Caco-2 (cell line): ENCODE measurements at regions not wholly inside any gene's neighbourhood (a gene's known extent, or its start where the extent isn't known, plus 50 kb on each side); places are given as distances from the start of the nearest gene placed in this dataset.

ENCODE experiments used
- BruUV-seq: library from RNA; stranded (reverse); fragments of 400-500 nt; replicated peaks from 2 replicates; lab custom pipeline; 2021; lab: Mats Ljungman, UMichigan
- CTCF ChIA-PET: fragments of 300-600 bp; sonication (Branson Sonifier 250); formaldehyde crosslinking; loops from one replicate; lab custom pipeline; 2022; ENCODE audit warnings: antibody characterized with exemption; lab: Charles Lee
- POLR2A ChIA-PET: fragments of 300-600 bp; sonication (Branson Sonifier 250); formaldehyde crosslinking; loops from one replicate; lab custom pipeline; 2022; ENCODE audit warnings: antibody characterized with exemption; lab: Charles Lee
- DNase-seq, 2 experiments: peaks; one replicate each; pipeline versions ENCODE4 v3.0.0 to v3.0.0-alpha.2; 2020 to 2022
- H3K27me3 ChIP-seq: replicated peaks from 2 replicates; pipeline ENCODE4 v1.6.0; 2011; ENCODE audit warnings: low read length; ENCODE audit not compliant: control insufficient read depth, insufficient read depth
- H3K36me3 ChIP-seq: 2 replicates; pipeline ENCODE4 v1.5.1; 2011; ENCODE audit warnings: low read length; ENCODE audit not compliant: control insufficient read depth, insufficient read depth
- H3K4me1 ChIP-seq: fragments of 250-450 bp; sonication (Bioruptor Pico); 2 replicates; pipeline ENCODE4 v1.5.1; 2020; ENCODE audit warnings: mild to moderate bottlenecking
- H3K4me3 ChIP-seq: 2 replicates; pipeline ENCODE4 v1.5.1; 2011; ENCODE audit warnings: low read depth, mild to moderate bottlenecking, control low read depth, low read length
- H3K9me3 ChIP-seq: fragments of 250-450 bp; sonication (Bioruptor Pico); 2 replicates; pipeline ENCODE4 v1.5.1; 2020; ENCODE audit warnings: mild to moderate bottlenecking, moderate library complexity
- H3K27ac Mint-ChIP-seq: one replicate; pipeline ENCODE4 v1.8.0; 2022; ENCODE audit warnings: mixed read lengths; ENCODE audit not compliant: unreplicated experiment
- H3K27me3 Mint-ChIP-seq: one replicate; pipeline ENCODE4 v1.8.0; 2022; ENCODE audit warnings: mixed read lengths; ENCODE audit not compliant: insufficient read depth, unreplicated experiment
- H3K36me3 Mint-ChIP-seq: one replicate; pipeline ENCODE4 v1.8.0; 2022; ENCODE audit warnings: mild to moderate bottlenecking, mixed read lengths; ENCODE audit not compliant: insufficient read depth, unreplicated experiment
- H3K4me1 Mint-ChIP-seq: one replicate; pipeline ENCODE4 v1.8.0; 2022; ENCODE audit warnings: low read depth, mixed read lengths; ENCODE audit not compliant: unreplicated experiment
- H3K4me3 Mint-ChIP-seq: one replicate; pipeline ENCODE4 v1.8.0; 2022; ENCODE audit warnings: mild to moderate bottlenecking, moderate library complexity, mixed read lengths; ENCODE audit not compliant: unreplicated experiment
- H3K9me3 Mint-ChIP-seq: one replicate; pipeline ENCODE4 v1.8.0; 2022; ENCODE audit warnings: mixed read lengths; ENCODE audit not compliant: unreplicated experiment
- intact Hi-C: fragments of 100-400 bp; cut with micrococcal nuclease; formaldehyde crosslinking; loops from one replicate; pipeline ENCODE4 v1.10.0; 2022; ENCODE audit not compliant: unreplicated experiment
- TF ChIP-seq, protein P1 (sequence below), 2 experiments: fragments of 200-600 bp in 1 of 2; IDR thresholded peaks; 1 replicate in 1 of 2; 2 replicates in 1 of 2; pipeline versions ENCODE4 v1.5.1 to v1.8.0; 2011 to 2022; ENCODE audit warnings: antibody characterized with exemption in 1 of 2, control low read depth in 1 of 2, inconsistent platforms in 1 of 2, low read depth in 1 of 2, low read length in 1 of 2, mild to moderate bottlenecking in 1 of 2, moderate library complexity in 1 of 2; ENCODE audit not compliant: insufficient read depth in 1 of 2, severe bottlenecking in 1 of 2, unreplicated experiment in 1 of 2

DNA sequence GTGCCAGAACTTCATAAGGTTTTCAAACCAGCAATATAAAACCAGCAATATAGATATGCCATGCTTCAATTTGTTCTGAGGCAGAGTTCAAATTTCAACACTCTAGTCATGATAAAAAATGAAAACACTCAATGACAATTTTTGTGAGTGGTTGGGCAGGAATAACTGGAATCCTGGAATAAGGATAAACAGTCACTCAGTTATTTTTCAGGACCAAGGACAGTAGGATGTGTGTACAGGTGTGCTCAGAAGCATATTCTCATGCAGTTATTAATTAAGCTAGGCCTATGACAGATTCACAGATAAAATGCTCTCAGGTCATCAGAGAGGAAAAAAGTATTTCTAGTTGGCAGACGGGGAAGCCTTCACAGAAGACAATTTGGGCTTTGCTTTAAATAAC is 117.3 kb upstream of the PPP2R2B start:
- intact Hi-C loops, result no loop called here
- no peak overlapping the region for H3K27ac Mint-ChIP-seq
- no peaks in the 10 kb centered on the region for H3K36me3 ChIP-seq
- no peaks in the 10 kb centered on the region for H3K36me3 Mint-ChIP-seq
- peaks cover 3% of the 10 kb centered on the region for H3K9me3 Mint-ChIP-seq
- no peak overlapping the region for H3K4me3 ChIP-seq
- no peak overlapping the region for H3K4me3 Mint-ChIP-seq
- H3K9me3 ChIP-seq, result no peaks in the 10 kb centered on the region
- peaks cover 7% of the 10 kb centered on the region for H3K4me1 Mint-ChIP-seq
- peaks cover 10% of the 10 kb centered on the region; the same call in 1 of the 2 replicates for H3K4me1 ChIP-seq
- CTCF ChIA-PET, result interaction anchor here (1.0 kb wide), 1 partner anchor 193 kb away, joined by 4 read pairs; no protein-coding TSS in a partner anchor
- BruUV-seq, result no TSS peak
- H3K27me3 Mint-ChIP-seq, result no peaks in the 10 kb centered on the region
- TF ChIP-seq, protein P1, sequence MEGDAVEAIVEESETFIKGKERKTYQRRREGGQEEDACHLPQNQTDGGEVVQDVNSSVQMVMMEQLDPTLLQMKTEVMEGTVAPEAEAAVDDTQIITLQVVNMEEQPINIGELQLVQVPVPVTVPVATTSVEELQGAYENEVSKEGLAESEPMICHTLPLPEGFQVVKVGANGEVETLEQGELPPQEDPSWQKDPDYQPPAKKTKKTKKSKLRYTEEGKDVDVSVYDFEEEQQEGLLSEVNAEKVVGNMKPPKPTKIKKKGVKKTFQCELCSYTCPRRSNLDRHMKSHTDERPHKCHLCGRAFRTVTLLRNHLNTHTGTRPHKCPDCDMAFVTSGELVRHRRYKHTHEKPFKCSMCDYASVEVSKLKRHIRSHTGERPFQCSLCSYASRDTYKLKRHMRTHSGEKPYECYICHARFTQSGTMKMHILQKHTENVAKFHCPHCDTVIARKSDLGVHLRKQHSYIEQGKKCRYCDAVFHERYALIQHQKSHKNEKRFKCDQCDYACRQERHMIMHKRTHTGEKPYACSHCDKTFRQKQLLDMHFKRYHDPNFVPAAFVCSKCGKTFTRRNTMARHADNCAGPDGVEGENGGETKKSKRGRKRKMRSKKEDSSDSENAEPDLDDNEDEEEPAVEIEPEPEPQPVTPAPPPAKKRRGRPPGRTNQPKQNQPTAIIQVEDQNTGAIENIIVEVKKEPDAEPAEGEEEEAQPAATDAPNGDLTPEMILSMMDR (IDR thresholded peaks at IDR 0.05; ENCODE audit: insufficient read depth in 1 of 2, low read depth in 1 of 2, low read length in 1 of 2, severe bottlenecking in 1 of 2, unreplicated experiment in 1 of 2), result no peak
- POLR2A ChIA-PET, result no interaction called here
- DNase-seq, result peak in 1 of 2 experiments; percentile 50
- no peaks in the 10 kb centered on the region for H3K27me3 ChIP-seq

DNA sequence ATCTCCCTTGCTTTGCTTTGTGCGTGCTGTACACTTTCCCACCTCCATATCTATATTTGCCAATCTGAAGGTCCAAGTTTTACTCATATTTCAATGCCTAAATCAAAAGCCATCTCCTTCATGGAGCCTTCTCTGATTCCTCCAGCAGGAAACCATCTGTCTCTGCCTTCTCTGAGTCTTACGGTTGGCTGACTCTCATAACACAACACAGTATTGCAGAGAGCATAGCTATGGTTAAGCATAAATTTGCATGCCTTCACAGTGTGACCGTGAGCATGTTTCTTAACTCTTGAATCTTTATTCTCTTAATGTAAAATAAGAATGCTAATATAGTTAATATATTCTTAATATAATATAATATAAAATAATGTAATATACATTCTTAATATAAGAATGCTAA is 136.8 kb upstream of the PPP2R2B start:
- CTCF ChIA-PET, result no interaction called here
- no peak for DNase-seq
- POLR2A ChIA-PET, result no interaction called here
- Mint-ChIP-seq H3K36me3 (no peaks in the 10 kb centered on the region), H3K27me3 (no peaks in the 10 kb centered on the region), H3K27ac (no peak overlapping the region), H3K4me3 (no peak overlapping the region), H3K9me3 (no peaks in the 10 kb centered on the region), H3K4me1 (peaks cover 5% of the 10 kb centered on the region)
- Histone ChIP-seq H3K36me3 (no peaks in the 10 kb centered on the region), H3K27me3 (no peaks in the 10 kb centered on the region), H3K4me1 (peaks cover 7% of the 10 kb centered on the region), H3K4me3 (no peak overlapping the region), H3K9me3 (no peaks in the 10 kb centered on the region)
- TF ChIP-seq, protein P1 (IDR thresholded peaks at IDR 0.05; ENCODE audit: insufficient read depth in 1 of 2, low read depth in 1 of 2, low read length in 1 of 2, severe bottlenecking in 1 of 2, unreplicated experiment in 1 of 2), result no peak
- intact Hi-C loops, result no loop called here
- no TSS peak for BruUV-seq

DNA sequence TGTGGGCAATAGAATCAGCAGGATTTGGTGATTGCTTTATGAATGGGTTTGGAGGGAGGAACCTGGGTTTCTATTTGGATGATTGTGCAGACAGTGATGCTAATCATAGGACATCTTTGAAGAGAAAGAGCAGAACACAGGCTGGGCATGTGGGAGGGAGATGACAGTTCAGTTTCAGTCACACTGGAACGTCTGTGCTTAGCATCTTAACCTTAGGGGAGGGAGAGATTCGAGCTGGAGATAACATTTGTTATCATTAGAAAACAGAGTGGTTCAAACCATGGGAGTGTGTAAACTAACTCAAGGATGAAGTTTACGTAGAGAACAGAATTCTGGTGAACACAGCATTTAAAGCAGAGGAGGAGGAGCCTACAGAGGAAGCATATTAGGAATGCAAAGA is 138.6 kb upstream of the PPP2R2B start:
- no peak for DNase-seq
- BruUV-seq, result no TSS peak
- no peaks in the 10 kb centered on the region for H3K9me3 Mint-ChIP-seq
- Histone ChIP-seq H3K4me1 (peaks cover 11% of the 10 kb centered on the region), H3K9me3 (no peaks in the 10 kb centered on the region), H3K4me3 (no peak overlapping the region), H3K36me3 (no peaks in the 10 kb centered on the region), H3K27me3 (no peaks in the 10 kb centered on the region)
- H3K36me3 Mint-ChIP-seq, result no peaks in the 10 kb centered on the region
- ChIA-PET CTCF (no interaction called here), POLR2A (no interaction called here)
- TF ChIP-seq, protein P1 (IDR thresholded peaks at IDR 0.05; ENCODE audit: insufficient read depth in 1 of 2, low read depth in 1 of 2, low read length in 1 of 2, severe bottlenecking in 1 of 2, unreplicated experiment in 1 of 2), result no peak
- H3K4me3 Mint-ChIP-seq, result no peak overlapping the region
- intact Hi-C loops, result no loop called here
- H3K27me3 Mint-ChIP-seq, result no peaks in the 10 kb centered on the region
- H3K4me1 Mint-ChIP-seq, result peaks cover 7% of the 10 kb centered on the region
- no peak overlapping the region for H3K27ac Mint-ChIP-seq
